Jurkat, Clone E6-1 (cell line): ENCODE measurements at regions not wholly inside any gene's neighbourhood (a gene's known extent, or its start where the extent isn't known, plus 50 kb on each side); places are given as distances from the start of the nearest gene placed in this dataset.

ENCODE experiments used
- DNase-seq: peaks from one replicate; pipeline ENCODE4 v3.0.0-alpha.2; 2011; ENCODE audit warnings: low read depth, low spot score
- H3K4me3 ChIP-seq: 2 replicates; pipeline ENCODE4 v1.5.1; 2011; ENCODE audit warnings: mild to moderate bottlenecking, low read length, control low read depth, moderate library complexity

- DNase-seq: no peak
- H3K4me3 ChIP-seq: no peak overlapping the region
Measured at GRCh38 chr11:108994887-108995286, 330.0 kb downstream of the DDX10 start.

DNA sequence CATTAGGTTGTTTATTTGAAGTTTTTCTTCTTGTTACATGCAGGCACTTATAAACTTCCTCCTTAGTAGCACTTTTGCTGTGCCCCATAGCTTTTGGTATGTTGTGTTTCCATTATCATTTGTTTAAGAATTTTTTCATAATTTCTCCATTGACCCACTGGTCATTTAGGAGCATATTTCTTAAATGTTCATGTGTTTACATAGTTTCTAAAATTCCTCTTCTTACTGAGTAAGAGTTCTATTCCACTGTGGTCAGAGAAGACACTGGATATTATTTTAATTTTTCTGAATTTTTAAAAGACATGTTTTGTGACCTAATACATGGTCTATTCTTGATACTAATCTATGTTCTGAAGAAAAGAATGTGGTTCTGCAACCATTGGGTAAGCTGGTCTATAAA lies 333.0 kb downstream of the DDX10 start:
- DNase-seq: no peak
- H3K4me3 ChIP-seq: no peak overlapping the region

- DNase-seq: no peak
- no peak overlapping the region for H3K4me3 ChIP-seq
Measured at GRCh38 chr11:109000531-109000930, 335.7 kb downstream of the DDX10 start.

GRCh38 chr11:109001585-109001984 lies 336.7 kb downstream of the DDX10 start:
- no peak for DNase-seq
- H3K4me3 ChIP-seq: no peak overlapping the region

- DNase-seq: no peak
Measured at GRCh38 chr11:109012991-109013390, 348.1 kb downstream of the DDX10 start.

GRCh38 chr11:109015283-109015682 lies 350.4 kb downstream of the DDX10 start:
- no peak for DNase-seq
- no peak overlapping the region for H3K4me3 ChIP-seq

More at GRCh38 chr11:109012991-109013390, 348.1 kb downstream of the DDX10 start:
- H3K4me3 ChIP-seq: no peak overlapping the region

GRCh38 chr11:109016724-109017123 lies 351.9 kb downstream of the DDX10 start:
- no peak overlapping the region for H3K4me3 ChIP-seq
- no peak for DNase-seq

- H3K4me3 ChIP-seq: no peak overlapping the region
- no peak for DNase-seq
Measured at GRCh38 chr11:109017489-109017888, 352.6 kb downstream of the DDX10 start.

- no peak overlapping the region for H3K4me3 ChIP-seq
- no peak for DNase-seq
Measured at GRCh38 chr11:109018639-109019038, 353.8 kb downstream of the DDX10 start.

DNA sequence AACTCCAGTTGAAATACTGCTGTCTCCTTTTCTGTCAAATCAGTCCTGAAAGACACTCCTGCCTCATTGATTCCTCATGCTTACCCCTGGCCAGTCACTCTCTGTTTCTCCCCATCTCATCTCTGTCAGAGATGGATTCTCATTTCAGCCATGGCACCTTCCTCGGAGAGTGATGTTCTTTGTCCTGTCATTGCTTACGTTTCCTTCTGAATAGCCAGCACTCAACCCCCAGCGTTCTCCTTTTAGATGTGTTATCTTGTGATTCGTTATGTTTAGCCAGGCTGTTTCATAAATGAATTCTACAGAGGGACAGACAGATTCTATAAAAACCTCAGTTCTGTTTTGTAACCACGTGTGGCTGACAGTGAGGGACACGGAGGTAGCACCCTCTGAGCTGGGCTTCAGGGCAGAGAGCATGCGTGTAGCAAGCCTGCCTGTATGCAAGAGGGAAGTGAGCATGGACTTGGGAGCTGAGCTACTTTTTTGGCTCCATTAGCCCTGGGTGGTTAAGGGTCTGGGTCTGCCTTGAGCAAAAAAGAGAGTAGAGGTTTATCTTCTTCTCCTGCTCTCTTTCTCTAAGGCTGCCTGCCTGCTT lies 354.6 kb downstream of the DDX10 start:
- no peak overlapping the region for H3K4me3 ChIP-seq
- no peak for DNase-seq

DNA sequence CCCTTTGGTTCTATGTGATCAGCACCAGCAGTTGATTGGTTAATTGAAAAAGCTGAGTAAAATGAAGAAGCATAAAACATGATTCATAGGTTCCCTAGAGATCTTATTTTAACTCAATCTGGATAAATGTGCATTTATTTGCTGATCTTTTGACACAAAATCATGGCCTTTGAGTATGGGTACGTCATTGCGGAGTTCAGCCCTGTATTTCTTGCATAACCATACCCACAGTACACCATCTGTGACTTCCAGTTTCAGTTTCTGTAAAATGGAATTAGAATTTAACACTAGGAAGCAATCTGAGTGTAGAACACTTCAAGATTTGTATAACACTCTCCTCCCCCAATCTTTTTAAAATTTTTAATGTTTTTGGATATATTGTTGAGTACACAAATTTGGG lies 358.2 kb downstream of the DDX10 start:
- DNase-seq: no peak
- H3K4me3 ChIP-seq: no peak overlapping the region

GRCh38 chr11:109026891-109027489 lies 362.1 kb downstream of the DDX10 start:
- no peak for DNase-seq
- H3K4me3 ChIP-seq: no peak overlapping the region

DNA sequence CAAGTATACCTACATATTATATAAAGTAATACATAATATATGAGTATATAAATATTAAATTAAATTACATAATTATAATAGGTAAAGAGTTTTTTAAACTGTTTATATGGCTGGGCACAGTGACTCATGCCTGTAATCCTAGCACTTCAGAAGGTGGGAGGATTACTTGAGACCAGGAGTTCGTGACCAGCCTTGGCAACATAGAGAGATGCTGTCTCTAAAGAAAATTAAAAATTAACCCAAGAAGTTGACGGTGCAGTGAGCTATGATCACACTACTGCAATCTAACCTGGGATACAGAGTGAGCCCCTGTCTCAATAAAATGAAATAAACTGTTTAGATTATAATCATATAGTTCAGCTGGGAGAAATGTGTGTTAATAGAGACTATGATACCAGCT lies 363.0 kb downstream of the DDX10 start:
- H3K4me3 ChIP-seq: no peak overlapping the region
- no peak for DNase-seq

DNA sequence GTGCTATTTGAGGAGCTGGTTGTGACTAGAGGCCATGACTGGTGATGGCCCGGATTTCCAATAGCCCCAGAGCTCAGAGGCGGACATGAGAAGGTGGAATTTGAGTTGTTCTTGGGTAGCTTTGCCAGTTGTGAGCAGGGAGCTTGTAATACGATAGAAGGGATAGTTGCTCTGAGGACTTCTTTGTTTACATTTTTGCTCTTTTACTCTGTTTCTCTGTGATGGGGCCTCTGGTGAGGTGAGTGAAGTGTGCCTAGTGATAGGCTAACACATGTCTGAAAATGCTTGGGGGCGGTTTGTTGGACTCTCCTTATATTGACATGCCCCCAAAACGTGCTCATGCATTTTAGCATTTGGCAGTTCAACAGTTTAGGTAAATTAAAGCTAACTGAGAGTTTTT lies 365.1 kb downstream of the DDX10 start:
- DNase-seq: no peak

GRCh38 chr11:109033627-109034338 lies 368.9 kb downstream of the DDX10 start:
- H3K4me3 ChIP-seq: no peak overlapping the region
- DNase-seq: no peak

More for the DNA sequence above, 365.1 kb downstream of the DDX10 start:
- H3K4me3 ChIP-seq: no peak overlapping the region

- H3K4me3 ChIP-seq: no peak overlapping the region
- DNase-seq: no peak
Measured at GRCh38 chr11:109034339-109034696, 369.4 kb downstream of the DDX10 start.

DNA sequence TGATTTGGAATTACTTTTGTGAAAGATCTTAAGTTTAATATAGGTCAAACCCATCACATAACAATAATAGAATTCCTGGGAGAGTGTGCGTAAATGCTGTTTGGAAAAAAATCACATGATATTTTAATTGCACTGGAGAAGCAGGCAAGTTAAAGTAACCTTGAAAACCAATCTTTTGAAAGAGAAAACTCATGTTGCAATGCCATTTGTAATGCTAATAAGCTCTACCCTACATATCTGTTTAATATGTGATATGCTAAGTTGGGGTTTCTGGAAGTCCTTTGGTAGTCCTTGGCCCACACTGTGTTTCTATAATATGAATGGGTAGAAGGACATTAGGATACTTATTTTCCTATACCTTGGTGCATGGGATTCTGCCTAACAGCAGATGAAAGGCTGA lies 370.4 kb downstream of the DDX10 start:
- no peak for DNase-seq
- H3K4me3 ChIP-seq: no peak overlapping the region

DNA sequence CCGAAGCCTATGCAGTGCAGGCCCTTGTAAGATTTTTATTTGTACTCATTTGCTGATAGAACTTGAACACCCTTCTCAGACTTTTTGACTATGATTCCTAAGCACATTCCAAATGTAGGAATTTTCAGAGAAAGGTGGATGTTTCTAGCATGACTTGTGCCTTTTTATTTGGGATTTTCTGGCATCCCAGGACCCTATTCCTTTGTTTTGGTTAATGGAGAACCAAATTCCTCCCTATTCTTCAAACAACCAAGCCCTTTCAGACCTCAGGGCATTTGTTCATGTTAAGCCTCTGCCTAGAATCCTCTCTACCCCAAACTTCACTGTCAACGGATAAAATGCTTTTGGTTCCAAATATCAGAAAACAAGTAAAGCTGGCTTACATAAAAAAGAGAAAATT lies 371.1 kb downstream of the DDX10 start:
- DNase-seq: no peak
- no peak overlapping the region for H3K4me3 ChIP-seq

- no peak for DNase-seq
- H3K4me3 ChIP-seq: no peak overlapping the region
Measured at GRCh38 chr11:109037856-109038780, 373.2 kb downstream of the DDX10 start.

DNA sequence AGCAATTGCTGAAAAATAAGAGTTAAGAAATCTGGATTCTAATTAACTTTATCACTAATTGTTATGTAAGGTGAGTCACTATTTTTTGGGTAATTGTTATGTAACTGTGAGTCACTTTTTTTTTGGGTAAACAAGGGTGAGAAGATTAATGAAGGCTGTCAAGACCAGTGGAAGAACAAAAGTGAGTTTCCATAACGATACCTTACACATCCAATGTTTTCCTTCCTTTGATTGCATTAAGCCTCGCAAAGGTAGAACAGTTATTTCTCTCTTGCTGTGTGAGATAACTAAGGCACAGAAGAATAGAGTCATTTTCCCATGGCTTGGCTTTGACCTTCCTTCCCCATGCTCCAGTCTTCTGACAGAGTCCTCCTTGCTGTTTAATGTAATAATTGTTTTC lies 374.7 kb downstream of the DDX10 start:
- DNase-seq: no peak
- no peak overlapping the region for H3K4me3 ChIP-seq
